AML-193 (cell line): ENCODE measurements at regions not wholly inside any gene's neighbourhood (a gene's known extent, or its start where the extent isn't known, plus 50 kb on each side); places are given as distances from the start of the nearest gene placed in this dataset.
"Not testable (repeated sequence)": the region's sequence is repeated elsewhere in the genome, so short reads cannot be mapped to it uniquely, and the experiment has no call there.

Experiments
- DNase-seq, 2 experiments: peaks; one replicate each; lab custom pipeline; 2025; lab: John Stamatoyannopoulos, UW

- DNase-seq = no peak
Measured at GRCh38 chr17:72448019-72448418, 327.2 kb downstream of the SOX9 start.

GRCh38 chr17:72452286-72453173 is 331.7 kb downstream of the SOX9 start:
- DNase-seq = no peak

GRCh38 chr17:72454342-72454741 is 333.5 kb downstream of the SOX9 start:
- no peak for DNase-seq

DNA sequence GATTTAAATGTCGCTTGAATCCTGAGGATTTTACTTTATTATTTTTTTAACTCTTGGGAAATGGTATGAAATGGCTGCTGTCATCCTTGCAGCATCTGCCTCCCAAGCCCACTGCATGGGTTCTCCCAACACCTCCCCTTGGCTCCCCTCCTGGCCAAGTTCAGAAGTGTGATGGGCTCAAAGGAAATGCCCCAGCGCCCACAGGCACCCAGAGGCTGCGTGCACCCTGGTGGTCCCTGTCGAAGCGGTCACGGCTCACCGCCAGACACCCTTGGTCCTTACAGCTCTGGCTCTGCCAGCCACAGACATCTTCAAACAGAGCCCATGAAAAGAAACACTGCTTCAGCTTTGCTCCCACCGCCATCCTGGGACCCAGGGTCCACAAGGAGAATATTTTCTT is 334.7 kb downstream of the SOX9 start:
- DNase-seq = no peak

GRCh38 chr17:72456075-72456474 is 335.3 kb downstream of the SOX9 start:
- DNase-seq = no peak

- DNase-seq = no peak
Measured at GRCh38 chr17:72457712-72458111, 336.9 kb downstream of the SOX9 start.

DNA sequence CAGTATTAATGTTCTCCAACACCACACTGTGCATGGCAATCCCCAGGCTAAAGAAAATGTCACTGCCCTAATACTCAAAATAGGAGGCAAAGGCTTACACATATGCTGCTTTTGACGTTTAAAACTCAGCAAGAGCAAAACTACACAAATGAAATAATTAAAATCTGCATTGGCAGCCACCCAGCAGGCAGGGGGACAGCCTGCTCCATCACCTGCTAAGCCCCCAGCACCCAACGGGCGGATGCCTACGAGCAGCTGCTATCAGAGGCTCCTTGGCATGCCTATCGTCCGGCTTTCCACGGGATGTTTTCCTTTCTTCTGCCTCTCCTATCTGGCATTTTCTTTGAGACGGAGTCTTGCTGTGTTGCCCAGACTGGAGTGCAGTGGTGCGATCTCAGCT is 337.5 kb downstream of the SOX9 start:
- no peak for DNase-seq

DNA sequence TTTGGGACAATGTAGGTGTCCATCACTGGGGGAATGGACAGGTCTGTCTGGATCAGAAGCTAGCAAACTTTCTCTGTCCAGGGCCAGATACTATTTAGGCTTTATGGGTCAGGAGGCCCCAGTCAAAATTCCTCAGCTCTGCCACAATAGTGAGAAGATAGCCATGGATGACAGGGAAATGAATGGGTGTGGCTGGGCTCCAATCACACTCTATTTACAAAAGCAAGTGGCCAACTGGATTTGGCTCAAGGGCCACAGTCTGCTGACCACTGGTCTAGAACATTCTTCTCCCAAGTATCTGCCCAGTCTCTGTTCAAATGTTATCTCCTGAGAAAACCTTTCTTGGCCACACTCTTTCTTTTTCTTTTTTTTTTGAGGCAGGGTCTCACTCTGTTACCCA is 339.9 kb downstream of the SOX9 start:
- DNase-seq = no peak

DNA sequence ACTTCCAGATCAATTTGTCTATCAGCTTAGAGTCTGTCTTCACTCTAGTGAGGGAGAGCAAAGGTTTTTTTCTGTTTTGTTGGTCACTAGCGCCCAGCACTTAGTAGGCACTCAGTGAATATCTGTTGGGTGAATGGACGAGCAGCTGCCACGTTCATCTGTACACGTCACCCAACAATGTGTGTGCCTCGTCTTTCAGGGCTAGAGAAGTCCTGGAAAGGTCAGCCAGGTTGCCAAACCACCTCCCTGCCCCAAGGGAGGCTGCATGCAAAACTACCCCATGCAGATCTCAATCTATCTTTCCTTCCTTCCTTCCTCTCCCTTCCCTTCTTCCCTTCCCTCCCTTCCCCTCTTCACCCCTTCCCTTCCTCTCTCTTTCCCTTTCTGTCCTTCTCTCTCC is 340.9 kb downstream of the SOX9 start:
- DNase-seq = no peak

DNA sequence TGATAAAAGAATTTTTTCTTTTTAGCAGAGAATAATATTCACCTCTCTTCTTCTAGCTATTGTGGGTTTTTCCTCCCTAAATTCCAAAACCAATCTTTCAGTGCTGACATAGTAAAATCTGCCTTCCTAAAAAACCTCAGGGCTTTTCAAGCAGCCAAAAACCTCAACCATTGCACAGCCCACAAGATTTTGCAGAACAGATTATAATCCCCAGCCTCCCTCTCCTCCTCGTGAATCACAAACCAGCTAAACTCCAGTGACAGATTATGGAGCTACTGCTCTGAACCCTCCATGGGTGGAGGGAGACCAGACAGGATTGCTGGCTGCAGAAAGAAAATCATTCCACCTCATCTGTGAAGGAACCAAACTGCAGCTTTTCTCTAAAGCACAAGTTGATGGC is 341.6 kb downstream of the SOX9 start:
- no peak for DNase-seq

DNA sequence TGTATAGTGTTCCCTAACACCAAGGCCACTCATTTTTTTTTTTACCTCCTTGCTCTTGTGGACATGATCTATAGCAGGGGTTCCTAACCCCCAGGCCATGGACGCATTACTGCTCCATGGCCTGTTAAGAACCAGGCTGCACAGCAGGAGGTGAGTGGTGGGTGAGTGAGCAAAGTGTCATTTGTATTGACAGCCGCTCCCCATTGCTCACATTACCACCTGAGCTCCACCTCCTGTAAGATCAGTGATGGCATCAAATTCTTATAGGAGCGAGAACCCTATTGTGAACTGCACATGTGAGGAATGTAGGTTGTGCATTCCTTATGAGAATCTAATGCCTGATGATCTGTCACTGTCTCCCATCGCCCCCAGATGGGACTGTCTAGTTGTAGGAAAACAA is 342.0 kb downstream of the SOX9 start:
- DNase-seq = no peak

- no peak for DNase-seq
Measured at GRCh38 chr17:72463287-72464102, 342.7 kb downstream of the SOX9 start.

DNA sequence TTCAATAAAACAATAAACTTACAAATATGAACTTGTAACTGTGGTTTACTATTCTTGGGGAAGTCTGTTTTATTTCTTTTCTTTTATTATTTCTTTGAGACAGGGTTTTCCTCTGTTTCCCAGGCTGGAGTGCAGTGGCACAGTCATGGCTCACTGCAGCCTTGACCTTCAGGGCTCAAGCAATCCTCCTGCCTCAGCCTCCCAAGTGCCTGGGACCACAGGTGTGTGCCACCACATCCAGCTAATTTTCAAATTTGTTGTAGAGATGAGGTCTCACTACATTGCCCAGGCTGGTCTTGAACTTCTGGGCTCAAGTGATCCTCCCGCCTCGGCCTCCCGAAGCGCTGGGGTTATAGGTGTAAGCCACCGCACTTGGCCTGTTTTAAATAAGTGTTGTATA is 343.4 kb downstream of the SOX9 start:
- not testable (repeated sequence) for DNase-seq

DNA sequence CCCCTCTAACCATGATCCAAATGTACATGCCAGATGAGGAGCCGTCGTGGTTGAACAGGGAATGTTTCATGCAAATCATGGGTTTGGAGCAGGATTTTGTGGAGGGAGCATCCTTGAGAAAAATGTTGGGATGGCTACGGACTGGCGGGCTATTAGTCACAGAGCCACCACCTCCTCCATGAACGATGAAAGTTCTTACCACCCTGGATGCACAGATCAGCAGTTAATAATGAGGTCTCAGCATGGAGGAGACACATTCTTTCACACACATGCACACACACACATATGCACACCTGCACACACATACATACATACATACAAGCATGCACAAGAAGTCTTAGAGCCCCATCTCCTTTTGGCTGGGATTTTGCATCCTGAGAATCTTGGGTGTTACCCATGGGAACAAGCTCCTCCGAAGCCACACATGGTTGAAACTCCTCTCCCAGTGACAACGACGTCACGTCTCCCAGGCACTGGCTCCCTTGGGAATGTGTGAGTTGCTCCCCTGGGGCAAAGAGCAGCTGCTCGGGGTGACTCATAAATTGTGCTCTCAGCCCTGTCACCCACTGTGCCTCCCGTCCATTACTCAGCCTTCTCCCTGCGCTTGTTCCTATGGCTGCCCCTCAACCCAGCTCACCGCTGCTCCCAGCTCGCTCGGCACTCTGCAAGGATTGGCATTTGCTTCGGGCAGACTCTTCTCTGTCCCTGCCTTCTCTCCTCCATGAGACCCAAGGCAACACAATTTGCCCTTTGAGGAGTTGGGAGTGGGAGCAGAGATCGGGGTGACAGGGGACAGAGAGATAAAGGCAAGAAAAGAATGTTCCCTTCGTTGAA is 344.6 kb downstream of the SOX9 start:
- no peak for DNase-seq

GRCh38 chr17:72466199-72466598 is 345.4 kb downstream of the SOX9 start:
- no peak for DNase-seq

- no peak for DNase-seq
Measured at GRCh38 chr17:72466606-72467005, 345.8 kb downstream of the SOX9 start.

DNA sequence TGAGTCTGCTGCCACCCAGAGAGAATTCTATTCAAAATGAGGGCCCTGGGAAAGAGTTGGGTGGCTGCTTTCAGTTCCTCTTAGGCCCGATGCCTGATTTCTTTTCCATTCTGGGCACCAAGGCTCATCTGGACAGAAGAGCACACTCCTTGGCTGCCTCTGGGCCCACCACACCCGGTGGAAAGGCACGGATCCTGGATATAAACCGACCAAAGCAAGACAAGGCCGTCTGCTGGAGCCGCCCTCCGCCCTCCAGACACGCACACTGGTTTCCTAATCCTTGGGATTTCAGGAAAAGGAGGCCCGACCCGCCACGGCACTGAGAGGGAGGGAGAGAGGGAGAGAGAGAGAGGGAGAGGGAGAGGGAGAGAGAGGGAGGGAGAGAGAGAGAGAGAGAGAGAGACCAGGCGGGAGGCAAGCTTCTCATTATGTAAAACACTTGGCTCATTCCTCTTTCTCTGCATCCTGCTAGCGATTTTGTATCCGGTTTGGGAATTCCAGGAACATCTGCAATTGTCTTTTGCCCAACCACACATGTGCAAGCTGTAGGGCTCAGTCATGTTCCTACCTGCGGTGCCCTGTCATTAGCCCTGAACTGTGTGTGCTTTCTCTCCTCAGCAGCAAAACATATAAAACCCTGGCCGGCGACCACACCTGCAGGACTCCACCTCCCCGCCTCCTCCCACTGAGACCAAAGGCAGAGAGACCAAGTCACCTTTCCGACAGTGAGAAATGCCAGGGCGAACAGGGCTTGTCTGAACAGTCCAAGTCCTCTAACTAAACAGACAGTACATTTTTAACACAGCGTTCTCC is 347.2 kb downstream of the SOX9 start:
- no peak for DNase-seq

GRCh38 chr17:72468841-72469240 is 348.0 kb downstream of the SOX9 start:
- DNase-seq = no peak

GRCh38 chr17:72470121-72470705 is 349.4 kb downstream of the SOX9 start:
- no peak for DNase-seq

DNA sequence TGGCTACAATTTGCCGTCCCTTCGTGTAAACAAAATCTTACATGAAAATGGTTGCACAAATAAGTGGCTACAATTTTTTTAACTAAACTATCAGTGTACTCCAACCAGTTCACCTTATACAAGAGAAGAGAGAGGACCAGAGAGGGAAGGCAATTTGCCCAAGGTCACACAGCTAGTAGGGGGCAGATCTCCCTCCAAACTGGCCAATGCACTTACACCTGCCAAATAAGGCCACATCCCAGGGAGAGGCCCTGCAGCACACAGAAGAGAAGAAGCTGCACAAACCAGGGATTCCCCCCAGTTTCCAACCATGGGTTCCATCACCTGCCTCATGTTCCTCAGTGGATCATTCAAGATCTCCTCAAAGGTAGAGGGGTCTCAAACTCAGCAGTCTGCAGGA is 349.9 kb downstream of the SOX9 start:
- DNase-seq = no peak

GRCh38 chr17:72471296-72471695 is 350.5 kb downstream of the SOX9 start:
- DNase-seq = no peak
